ENCODE measurements at regions not wholly inside any gene's neighbourhood (a gene's known extent, or its start where the extent isn't known, plus 50 kb on each side); places are given as distances from the start of the nearest gene placed in this dataset.
"Not testable (repeated sequence)": the region's sequence is repeated elsewhere in the genome, so short reads cannot be mapped to it uniquely, and the experiment has no call there.

DNA sequence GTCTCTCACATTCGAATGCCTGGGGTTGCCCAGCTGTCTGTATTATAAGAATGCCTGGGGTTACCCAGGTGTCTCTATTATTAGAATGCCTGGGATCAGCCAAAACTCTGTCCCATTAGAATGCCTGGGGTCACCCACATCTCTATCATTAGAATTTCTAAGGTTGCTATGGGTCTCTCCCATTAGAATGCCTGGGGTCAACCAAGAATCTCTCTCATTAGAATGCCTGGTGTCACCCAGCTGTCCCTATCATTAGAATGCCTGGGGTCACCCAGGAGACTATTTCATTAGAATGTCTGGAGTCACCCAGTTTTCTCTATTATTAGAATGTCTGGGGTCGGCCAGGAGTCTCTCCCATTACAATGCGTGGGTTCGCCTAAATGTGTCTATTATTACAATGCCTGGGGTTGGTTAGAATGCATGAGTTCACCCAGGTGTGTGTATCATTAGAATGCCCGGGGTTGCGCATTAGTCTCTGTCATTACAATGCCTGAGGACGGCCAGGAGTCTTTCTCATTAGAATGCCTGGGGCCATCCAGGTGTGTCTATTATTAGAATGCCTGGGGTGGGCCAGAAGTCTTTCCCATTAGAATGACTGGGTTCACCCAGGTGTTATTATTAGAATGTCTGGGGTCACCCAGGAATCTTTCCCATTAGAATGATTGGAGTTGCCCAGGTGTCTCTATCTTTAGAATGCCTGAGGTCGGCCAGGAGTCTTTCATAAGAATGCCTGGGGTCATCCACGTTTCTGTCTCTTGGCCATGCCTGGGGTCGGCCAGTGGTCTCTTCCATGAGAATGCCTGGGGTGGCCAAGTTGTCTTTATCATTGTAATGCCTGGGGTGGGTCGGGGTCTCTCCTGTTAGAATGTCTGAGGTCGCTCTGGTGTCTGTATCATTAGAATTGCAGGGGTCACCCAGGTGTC is 59.6 kb downstream of the RNF187 start:
- no peak overlapping the region for H3K27ac Mint-ChIP-seq

GRCh38 chr1:228547464-228547792 is 60.2 kb downstream of the RNF187 start:
- ATAC-seq, result no peak

More for the DNA sequence above, 59.6 kb downstream of the RNF187 start:
- Mint-ChIP-seq H3K36me3 (no peaks in the 10 kb centered on the region), H3K9me3 (no peaks in the 10 kb centered on the region)
- DNase-seq (ENCODE audit: low spot score in 2 of 2) (peak in 1 of 2 donors; percentile 6), ATAC-seq (no peak)

GRCh38 chr1:228548788-228549187 is 61.6 kb downstream of the RNF187 start:
- no peak overlapping the region for H3K27ac Mint-ChIP-seq
- H3K9me3 Mint-ChIP-seq, result no peaks in the 10 kb centered on the region
- no peaks in the 10 kb centered on the region for H3K36me3 Mint-ChIP-seq
- no peak for ATAC-seq
- DNase-seq (ENCODE audit: low spot score in 2 of 2), result peak in 1 of 2 donors; percentile 7

More at GRCh38 chr1:228547464-228547792, 60.2 kb downstream of the RNF187 start:
- Mint-ChIP-seq H3K27ac (no peak overlapping the region), H3K9me3 (no peaks in the 10 kb centered on the region), H3K36me3 (no peaks in the 10 kb centered on the region)
- no peak for DNase-seq (ENCODE audit: low spot score in 2 of 2)

- no peak for ATAC-seq
- Mint-ChIP-seq H3K36me3 (peaks cover 5 to 10% of the 10 kb centered on the region in 2 donors), H3K9me3 (peaks cover 6 to 9% of the 10 kb centered on the region in 2 donors), H3K27ac (no peak overlapping the region)
- DNase-seq (ENCODE audit: low spot score in 2 of 2), result no peak
These were observed 65.5 kb downstream of the RNF187 start for GRCh38 chr1:228552596-228553176.

GRCh38 chr1:228554107-228554506 is 66.9 kb downstream of the RNF187 start:
- Mint-ChIP-seq H3K27ac (no peak overlapping the region), H3K9me3 (peaks cover 6 to 9% of the 10 kb centered on the region in 2 donors), H3K36me3 (peaks cover 5 to 10% of the 10 kb centered on the region in 2 donors)
- DNase-seq (ENCODE audit: low spot score in 2 of 2), result no peak
- no peak for ATAC-seq

DNA sequence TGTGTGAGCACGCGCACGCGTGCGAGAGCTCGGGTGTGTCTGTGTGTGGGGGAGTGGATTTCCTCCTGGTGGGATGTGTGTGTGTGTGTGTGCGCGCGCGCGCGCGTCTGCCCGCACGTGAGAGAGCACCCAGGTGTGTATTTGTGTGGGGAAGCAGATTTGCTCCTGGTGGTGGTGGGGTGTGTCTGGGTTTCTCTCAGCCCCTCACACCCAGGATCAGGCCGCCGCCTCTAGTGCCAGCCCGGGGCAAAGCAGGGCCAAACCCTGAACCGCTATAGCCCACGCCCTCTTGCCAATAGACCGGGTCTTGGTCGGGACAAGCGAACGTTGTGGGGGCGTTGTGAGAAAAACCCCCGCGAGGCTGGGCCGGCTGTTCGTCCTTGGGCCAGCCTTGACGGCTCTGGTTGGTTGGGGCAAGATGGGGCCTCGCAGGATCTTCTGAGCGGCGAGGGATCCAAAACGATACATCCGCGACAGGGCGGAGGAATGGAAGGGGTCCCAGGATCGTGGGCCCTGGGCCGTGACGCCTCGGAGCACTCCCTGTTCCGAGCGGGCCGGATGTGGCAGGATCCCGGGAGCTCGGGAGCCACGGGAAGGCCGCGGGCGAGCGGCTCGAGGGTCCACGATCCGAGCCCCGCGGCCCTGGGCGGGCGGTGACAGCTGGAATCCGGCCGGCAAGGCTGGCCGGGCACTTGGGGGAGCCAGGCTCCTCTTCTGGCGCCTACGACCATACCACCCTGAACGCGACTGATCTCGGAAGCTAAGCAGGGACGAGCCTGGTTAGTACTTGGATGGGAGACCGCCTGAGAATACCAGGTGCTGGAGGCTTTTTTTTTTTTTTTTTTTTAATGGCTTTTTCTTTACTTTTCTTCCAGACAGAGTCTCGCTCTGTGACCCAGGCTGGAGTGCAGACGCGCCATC is 68.2 kb downstream of the RNF187 start:
- peak overlapping the region in 1 of 2 donors; percentile 36 for H3K27ac Mint-ChIP-seq
- H3K36me3 Mint-ChIP-seq, result peaks cover 5 to 10% of the 10 kb centered on the region in 2 donors
- ATAC-seq, result no peak
- peak; percentile 51 to 60 for DNase-seq (ENCODE audit: low spot score in 2 of 2)
- H3K9me3 Mint-ChIP-seq, result peaks cover 6 to 9% of the 10 kb centered on the region in 2 donors

DNA sequence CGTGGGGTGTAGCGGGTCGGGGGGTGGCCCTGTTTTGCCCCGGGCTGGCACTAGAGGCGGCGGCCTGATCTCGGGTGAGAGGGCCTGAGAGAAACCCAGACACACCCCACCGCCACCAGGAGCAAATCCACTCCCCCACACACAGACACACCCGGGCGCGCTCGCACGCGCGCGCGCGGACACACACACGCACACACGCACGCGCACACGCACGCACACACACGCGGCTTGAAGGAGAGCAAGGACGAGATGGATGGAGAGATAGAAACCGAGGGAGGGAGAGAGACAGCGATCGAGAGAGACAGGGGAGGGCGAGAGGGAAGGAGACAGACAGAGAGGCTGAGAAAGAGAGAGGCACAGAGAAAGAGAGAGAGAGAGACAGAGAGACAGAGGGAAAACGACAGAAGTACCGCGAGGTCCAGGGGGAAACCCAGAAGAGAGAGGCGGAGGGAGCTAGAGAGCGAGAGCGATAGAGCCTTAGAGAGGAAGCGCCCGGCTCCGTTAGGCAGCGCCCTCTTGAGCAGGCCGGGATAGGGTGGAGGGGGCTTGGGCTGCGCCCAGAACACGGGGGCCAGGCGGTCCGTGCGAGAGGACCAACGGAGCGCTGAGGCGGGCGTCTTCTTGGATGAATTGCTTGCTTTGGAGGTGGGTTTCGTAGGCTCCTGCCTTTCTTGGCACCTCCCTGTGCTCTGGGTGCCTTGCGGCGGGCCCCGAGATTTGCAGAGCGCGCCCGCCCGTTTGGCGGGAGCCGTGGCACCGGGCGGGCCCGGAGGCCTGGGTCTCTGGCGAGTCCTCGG is 69.7 kb downstream of the RNF187 start:
- DNase-seq (ENCODE audit: low spot score in 2 of 2); ATAC-seq; H3K27ac Mint-ChIP-seq; H3K9me3 Mint-ChIP-seq: not testable (repeated sequence)
- peaks cover 5 to 10% of the 10 kb centered on the region in 2 donors for H3K36me3 Mint-ChIP-seq

Measured in activated naive CD4-positive, alpha-beta T cell treated with anti-CD3 and anti-CD28 coated beads, Interleukin-2, amount 50 U/mL, for 72 hours (primary cell).